Epithelial cell of proximal tubule (primary cell): ENCODE measurements at regions not wholly inside any gene's neighbourhood (a gene's known extent, or its start where the extent isn't known, plus 50 kb on each side); places are given as distances from the start of the nearest gene placed in this dataset.

Experiments used
- DNase-seq: peaks from one replicate; pipeline ENCODE4 v3.0.0-alpha.2; 2011; ENCODE audit warnings: low read depth
- H3K4me3 ChIP-seq: 2 replicates; pipeline ENCODE4 v1.5.1; 2011; ENCODE audit warnings: low read depth, mild to moderate bottlenecking, low read length
- CTCF ChIP-seq: conservative IDR thresholded peaks from 2 replicates; pipeline ENCODE4 v1.5.1; 2012; ENCODE audit warnings: low read depth, mild to moderate bottlenecking, low read length

- no peak overlapping the region for H3K4me3 ChIP-seq
- DNase-seq, result no peak
- no peak for TF ChIP-seq CTCF
These were observed 516.3 kb downstream of the TDRD15 start for GRCh38 chr2:21640046-21640445.

GRCh38 chr2:21642647-21643046, 518.9 kb downstream of the TDRD15 start:
- DNase-seq, result no peak
- H3K4me3 ChIP-seq, result no peak overlapping the region
- TF ChIP-seq CTCF, result no peak

GRCh38 chr2:21643180-21643579, 519.4 kb downstream of the TDRD15 start:
- no peak for DNase-seq
- TF ChIP-seq CTCF, result no peak

GRCh38 chr2:21644266-21644665, 520.5 kb downstream of the TDRD15 start:
- TF ChIP-seq CTCF, result no peak
- no peak overlapping the region for H3K4me3 ChIP-seq
- no peak for DNase-seq

More at GRCh38 chr2:21643180-21643579, 519.4 kb downstream of the TDRD15 start:
- no peak overlapping the region for H3K4me3 ChIP-seq

GRCh38 chr2:21646345-21646744, 522.6 kb downstream of the TDRD15 start:
- no peak for TF ChIP-seq CTCF
- H3K4me3 ChIP-seq, result no peak overlapping the region
- DNase-seq, result no peak

GRCh38 chr2:21650569-21650968, 526.8 kb downstream of the TDRD15 start:
- DNase-seq, result no peak
- H3K4me3 ChIP-seq, result no peak overlapping the region

More at GRCh38 chr2:21650569-21650968, 526.8 kb downstream of the TDRD15 start:
- TF ChIP-seq CTCF, result no peak
